Muscle layer of duodenum (tissue), 2 donors: ENCODE measurements at regions not wholly inside any gene's neighbourhood (a gene's known extent, or its start where the extent isn't known, plus 50 kb on each side); places are given as distances from the start of the nearest gene placed in this dataset.
"Not testable (repeated sequence)": the region's sequence is repeated elsewhere in the genome, so short reads cannot be mapped to it uniquely, and the experiment has no call there.

ENCODE experiments used
- H3K27ac ChIP-seq: one replicate; pipeline ENCODE4 v1.7.0; 2013; ENCODE audit warnings: mild to moderate bottlenecking, low read length
- H3K27me3 ChIP-seq: one replicate; pipeline ENCODE4 v1.7.0; 2013; ENCODE audit warnings: low read depth, mild to moderate bottlenecking, control low read depth, low read length
- H3K36me3 ChIP-seq, 2 donors: one replicate each; pipeline ENCODE4 v1.7.0; 2013; ENCODE audit warnings: low read length in 2 of 2, control low read depth in 1 of 2, mild to moderate bottlenecking in 1 of 2; ENCODE audit not compliant: insufficient read depth in 2 of 2, control insufficient read depth in 1 of 2
- H3K4me1 ChIP-seq, 2 donors: one replicate each; pipeline ENCODE4 v1.7.0; 2013; ENCODE audit warnings: low read length in 2 of 2, mild to moderate bottlenecking in 2 of 2, control low read depth in 1 of 2, moderate library complexity in 1 of 2; ENCODE audit not compliant: insufficient read depth in 2 of 2, control insufficient read depth in 1 of 2
- H3K4me3 ChIP-seq, 2 donors: one replicate each; pipeline ENCODE4 v1.7.0; 2013; ENCODE audit warnings: low read length in 2 of 2, low read depth in 1 of 2, mild to moderate bottlenecking in 1 of 2
- H3K9me3 ChIP-seq, 2 donors: one replicate each; pipeline ENCODE4 v1.7.0; 2013; ENCODE audit warnings: low read length in 2 of 2, control low read depth in 1 of 2, mild to moderate bottlenecking in 1 of 2; ENCODE audit not compliant: control insufficient read depth in 1 of 2
- donor health status: healthy.

DNA sequence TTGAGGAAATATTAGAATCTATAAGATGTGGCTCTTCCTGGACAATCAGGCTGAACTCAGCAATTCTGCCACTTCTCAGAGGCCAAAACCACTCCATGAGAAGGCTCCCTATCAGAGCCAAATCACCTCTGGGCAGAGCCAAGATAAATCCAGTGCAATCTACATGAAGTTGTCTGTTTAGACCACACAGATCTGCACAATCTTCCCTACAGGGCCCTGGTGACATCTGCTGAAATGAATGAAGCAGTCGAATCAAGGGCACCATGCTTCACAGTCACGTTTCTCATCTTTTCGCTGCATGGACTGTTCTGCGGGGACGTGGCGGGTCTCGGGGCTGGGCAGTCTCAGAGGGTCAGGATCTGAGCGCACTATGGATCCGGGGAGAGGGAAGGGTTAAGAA lies 60.1 kb upstream of the CD93 start:
- H3K4me1 ChIP-seq: peaks cover 0 to 6% of the 10 kb centered on the region in 2 donors
- H3K9me3 ChIP-seq: no peaks in the 10 kb centered on the region
- no peaks in the 10 kb centered on the region for H3K36me3 ChIP-seq
- H3K27ac ChIP-seq: no peak overlapping the region
- H3K4me3 ChIP-seq: no peak overlapping the region
- no peaks in the 10 kb centered on the region for H3K27me3 ChIP-seq

DNA sequence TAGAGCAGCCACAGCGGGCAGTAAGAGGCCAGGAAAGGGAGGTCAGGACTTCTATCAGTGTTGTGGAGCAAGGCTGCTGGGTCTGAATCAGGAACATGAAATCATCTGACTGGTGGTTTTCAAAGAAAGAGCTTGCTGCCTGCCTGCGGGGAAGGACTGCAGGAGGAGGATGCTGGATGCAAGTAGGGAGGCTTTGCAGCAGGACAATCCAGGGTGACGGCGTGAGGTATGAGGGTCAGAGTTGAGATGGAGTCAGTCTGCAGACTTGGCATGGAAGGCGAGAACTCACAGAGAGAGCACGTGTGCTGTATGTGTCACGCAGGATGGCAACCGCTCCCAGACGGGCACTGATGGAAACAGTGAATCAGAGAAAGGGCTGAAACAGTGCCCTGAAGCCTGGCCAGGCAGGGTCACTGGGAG lies 59.2 kb upstream of the CD93 start:
- Histone ChIP-seq H3K27me3 (no peaks in the 10 kb centered on the region), H3K27ac (no peak overlapping the region), H3K4me3 (no peak overlapping the region), H3K9me3 (no peaks in the 10 kb centered on the region), H3K4me1 (peaks cover 0 to 6% of the 10 kb centered on the region in 2 donors), H3K36me3 (no peaks in the 10 kb centered on the region)

DNA sequence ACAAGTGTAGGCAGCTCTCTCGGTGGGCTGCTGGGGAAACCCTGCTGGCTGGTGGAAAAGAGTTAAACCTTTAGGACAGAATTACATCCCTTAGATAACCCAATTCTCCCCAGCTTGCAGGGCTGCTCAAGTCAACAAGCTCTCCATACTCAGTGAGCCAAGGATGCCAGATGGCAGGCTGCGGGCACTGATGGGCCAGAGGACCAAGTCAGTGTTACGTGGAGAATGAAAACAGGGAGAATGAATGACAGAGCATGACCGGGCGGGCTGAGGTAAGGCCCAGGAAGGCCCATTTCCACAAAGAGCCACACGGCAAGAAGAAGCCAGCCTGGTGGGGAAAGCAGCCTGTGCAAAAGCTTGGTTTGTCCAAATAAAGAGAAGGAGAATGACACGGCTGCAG lies 58.7 kb upstream of the CD93 start:
- Histone ChIP-seq H3K27ac (no peak overlapping the region), H3K4me3 (no peak overlapping the region), H3K9me3 (no peaks in the 10 kb centered on the region), H3K36me3 (no peaks in the 10 kb centered on the region), H3K27me3 (no peaks in the 10 kb centered on the region), H3K4me1 (peaks cover 0 to 6% of the 10 kb centered on the region in 2 donors)

DNA sequence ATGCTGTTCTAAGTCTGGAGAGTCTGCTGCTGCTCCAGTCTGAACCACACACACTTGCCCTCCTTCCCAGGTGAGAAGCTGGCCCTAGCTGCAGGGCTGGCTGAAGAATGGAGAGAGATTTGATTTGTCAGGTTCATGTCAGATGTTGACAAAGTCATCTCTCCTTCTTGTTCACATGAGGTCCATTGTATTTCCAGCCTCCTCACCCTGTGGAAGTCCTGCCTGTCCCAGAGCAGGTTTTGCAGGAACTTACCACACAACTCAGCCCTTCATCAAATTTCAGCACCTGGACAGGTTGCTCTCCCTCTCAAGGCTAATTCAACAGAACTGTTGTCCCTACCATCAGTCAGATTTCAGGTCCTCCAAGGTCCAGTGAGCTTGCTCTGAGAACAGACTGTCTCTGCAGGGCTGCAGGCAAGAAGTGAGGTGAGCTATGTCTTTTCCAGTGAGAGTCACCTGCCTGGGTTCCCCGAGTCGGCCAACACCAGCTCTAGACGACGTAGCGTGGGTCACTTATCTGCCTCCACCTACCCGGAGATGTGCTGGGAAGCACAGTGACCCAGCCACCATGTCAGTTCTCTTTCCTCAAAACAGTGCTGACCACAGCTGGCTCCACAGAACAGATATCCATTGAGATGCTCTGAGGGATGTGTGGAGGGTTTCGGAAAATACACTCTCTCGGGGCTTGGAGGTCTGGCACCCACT lies 58.0 kb upstream of the CD93 start:
- Histone ChIP-seq H3K9me3 (no peaks in the 10 kb centered on the region), H3K36me3 (no peaks in the 10 kb centered on the region), H3K27me3 (no peaks in the 10 kb centered on the region), H3K4me1 (peaks cover 0 to 6% of the 10 kb centered on the region in 2 donors), H3K4me3 (no peak overlapping the region), H3K27ac (no peak overlapping the region)

DNA sequence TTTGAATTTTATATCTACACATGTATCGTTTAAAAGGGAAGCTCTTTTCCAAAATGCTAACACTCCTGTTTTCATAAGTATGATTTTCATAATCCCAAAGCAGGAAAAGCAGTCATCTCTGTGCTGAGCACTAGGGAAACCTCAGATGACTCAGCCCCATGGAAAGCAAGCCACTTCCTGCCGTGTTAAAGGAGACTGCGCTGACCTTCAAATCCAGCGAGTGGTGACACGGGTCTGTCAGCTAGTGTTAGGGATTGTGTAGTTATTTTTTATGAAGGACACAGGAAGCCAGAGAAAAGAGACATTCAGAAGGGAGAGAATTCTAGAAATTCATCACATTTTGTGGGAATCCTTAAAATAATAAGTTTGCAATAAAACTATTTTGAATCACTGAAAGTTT lies 57.0 kb upstream of the CD93 start:
- peak overlapping the region; percentile 70 for H3K27ac ChIP-seq
- H3K36me3 ChIP-seq: no peaks in the 10 kb centered on the region
- H3K4me1 ChIP-seq: peaks cover 0 to 6% of the 10 kb centered on the region in 2 donors
- H3K9me3 ChIP-seq: no peaks in the 10 kb centered on the region
- H3K27me3 ChIP-seq: no peaks in the 10 kb centered on the region
- no peak overlapping the region for H3K4me3 ChIP-seq

DNA sequence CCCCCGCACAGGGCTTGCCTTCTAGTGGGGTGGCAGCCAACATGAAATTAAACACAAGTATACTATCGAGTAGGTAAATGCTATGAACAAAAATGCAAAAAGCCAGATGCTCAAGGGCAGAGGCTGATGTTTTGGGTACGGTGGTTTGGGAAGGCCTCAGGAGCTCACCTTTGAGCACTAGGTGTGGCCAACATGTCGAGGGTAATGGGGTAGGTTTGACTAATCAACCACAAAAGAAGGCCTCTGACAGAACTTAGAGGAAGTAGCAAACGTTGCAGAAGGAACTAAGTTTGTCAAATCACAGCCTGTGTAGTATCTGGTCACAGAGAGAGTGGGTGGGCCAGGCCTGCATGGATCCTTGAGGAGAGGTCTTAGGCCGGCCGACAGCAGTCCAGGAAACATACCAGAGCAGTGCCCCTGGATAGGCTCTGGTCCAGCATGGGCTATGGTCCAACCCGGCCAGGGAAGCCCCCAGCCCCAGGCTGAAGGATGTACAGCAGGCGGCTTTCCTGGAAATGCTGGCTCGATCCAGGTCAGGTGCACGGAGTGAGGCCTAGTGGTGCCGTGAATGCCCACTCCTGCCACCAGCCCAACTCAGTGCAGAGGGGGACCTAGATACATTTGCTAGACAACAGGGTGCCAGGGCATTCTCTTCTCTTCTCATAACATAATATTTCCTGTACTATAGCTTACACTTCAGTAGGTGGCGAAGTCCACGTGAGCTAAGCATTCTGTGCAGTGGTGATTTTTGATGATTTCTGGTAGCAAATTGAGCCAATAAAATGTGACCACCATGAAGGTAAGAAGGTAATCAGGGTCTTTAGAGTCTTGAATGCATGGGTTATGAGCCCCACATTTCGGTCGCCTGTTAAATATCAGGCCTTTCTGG lies 56.3 kb upstream of the CD93 start:
- Histone ChIP-seq H3K4me3 (no peak overlapping the region), H3K9me3 (no peaks in the 10 kb centered on the region), H3K27me3 (no peaks in the 10 kb centered on the region), H3K27ac (peak overlapping the region; percentile 70), H3K4me1 (peaks cover 0 to 1% of the 10 kb centered on the region in 2 donors), H3K36me3 (no peaks in the 10 kb centered on the region)

DNA sequence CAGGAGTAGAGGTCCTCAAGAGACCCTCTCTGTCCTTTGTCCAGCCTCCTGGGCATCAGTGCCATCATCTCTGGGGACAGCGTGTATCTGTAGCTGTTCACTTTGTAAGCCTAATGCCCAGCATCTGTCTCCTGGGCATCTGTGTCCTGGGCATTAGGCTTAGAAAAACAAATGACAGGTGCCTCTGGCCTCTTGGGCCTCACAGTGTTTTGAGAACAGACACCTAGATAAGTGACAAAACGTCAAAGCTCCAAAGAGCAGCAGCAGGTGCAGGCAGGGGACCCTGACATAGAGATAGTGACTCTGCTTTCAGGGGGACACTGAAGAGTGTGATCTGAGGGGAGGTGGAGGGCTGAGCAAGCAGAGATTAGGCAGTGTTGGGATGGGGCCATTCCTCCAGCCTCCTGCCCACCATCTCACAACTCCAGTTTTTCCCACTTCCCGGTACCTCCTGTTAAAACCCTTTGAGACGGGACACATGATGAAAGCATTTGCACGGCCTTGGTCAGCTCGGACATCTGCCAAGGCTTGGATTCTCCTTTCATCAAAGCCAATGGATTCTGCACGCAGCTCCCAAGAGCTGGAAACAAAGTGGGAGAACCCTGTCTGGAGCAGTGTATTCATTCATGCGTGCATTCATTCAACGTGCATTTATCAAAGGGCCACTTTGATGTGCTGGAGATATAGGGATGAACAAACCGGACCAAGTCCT lies 55.5 kb upstream of the CD93 start:
- peak overlapping the region; percentile 70 for H3K27ac ChIP-seq
- no peaks in the 10 kb centered on the region for H3K4me1 ChIP-seq
- no peaks in the 10 kb centered on the region for H3K36me3 ChIP-seq
- no peaks in the 10 kb centered on the region for H3K9me3 ChIP-seq
- H3K27me3 ChIP-seq: no peaks in the 10 kb centered on the region
- no peak overlapping the region for H3K4me3 ChIP-seq

DNA sequence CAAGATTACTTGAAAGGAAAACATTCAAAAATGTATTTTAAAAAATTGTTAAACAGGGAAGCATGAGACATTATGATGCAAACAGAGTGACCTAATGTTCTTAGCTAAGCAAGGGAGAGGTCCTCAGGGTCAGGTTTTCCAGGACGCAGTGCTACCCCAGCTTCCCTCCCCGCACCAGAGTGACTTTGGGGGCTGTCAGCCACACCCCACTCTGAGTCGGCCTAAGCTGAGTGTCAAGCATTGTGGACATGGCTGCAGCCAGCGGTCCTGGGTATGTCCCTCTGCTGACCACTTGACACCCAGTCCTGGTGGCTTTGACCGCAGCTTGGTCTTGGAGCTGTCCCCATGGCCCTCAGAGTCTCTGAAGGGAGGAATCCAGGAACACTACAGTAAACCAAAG lies 54.9 kb upstream of the CD93 start:
- H3K4me1 ChIP-seq: no peaks in the 10 kb centered on the region
- no peak overlapping the region for H3K27ac ChIP-seq
- no peaks in the 10 kb centered on the region for H3K27me3 ChIP-seq
- no peaks in the 10 kb centered on the region for H3K36me3 ChIP-seq
- no peaks in the 10 kb centered on the region for H3K9me3 ChIP-seq
- no peak overlapping the region for H3K4me3 ChIP-seq

DNA sequence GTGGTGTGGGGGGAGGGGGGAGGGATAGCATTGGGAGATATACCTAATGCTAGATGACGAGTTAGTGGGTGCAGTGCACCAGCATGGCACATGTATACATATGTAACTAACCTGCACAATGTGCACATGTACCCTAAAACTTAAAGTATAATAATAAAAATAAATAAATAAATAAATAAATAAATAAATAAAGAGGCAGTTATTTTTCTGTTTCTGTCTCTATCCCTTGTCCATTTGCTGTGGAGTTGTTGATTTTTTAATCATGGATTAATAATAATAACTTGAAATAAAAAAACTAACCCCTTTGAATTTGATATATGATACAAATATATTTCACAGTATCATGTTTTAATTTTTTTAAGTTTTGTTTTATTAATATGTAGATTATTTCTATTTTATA lies 53.9 kb upstream of the CD93 start:
- not testable (repeated sequence) for H3K27ac ChIP-seq, H3K27me3 ChIP-seq, H3K36me3 ChIP-seq, H3K4me3 ChIP-seq, H3K4me1 ChIP-seq, H3K9me3 ChIP-seq

DNA sequence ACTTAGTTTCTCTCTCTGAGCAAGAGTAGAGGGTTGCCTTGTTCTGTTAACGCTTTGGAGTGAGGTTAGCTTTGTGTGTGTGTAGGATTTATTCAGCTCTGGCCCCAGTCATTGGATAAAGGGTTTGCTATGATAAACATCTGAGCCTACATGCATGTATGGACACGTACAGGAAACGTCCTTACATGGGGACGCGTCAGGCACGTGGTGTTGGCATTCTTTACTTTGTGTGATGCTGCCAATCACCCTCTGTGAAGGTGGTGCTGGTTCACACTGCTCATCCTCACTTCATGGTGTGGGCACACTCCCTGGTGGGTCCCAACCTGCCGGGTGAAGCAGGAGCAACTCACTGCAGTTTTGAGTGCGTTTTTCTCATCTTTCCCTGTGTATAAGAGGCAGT lies 53.4 kb upstream of the CD93 start:
- no peaks in the 10 kb centered on the region for H3K4me1 ChIP-seq
- no peaks in the 10 kb centered on the region for H3K27me3 ChIP-seq
- H3K27ac ChIP-seq: no peak overlapping the region
- no peaks in the 10 kb centered on the region for H3K36me3 ChIP-seq
- H3K9me3 ChIP-seq: no peaks in the 10 kb centered on the region
- no peak overlapping the region for H3K4me3 ChIP-seq

DNA sequence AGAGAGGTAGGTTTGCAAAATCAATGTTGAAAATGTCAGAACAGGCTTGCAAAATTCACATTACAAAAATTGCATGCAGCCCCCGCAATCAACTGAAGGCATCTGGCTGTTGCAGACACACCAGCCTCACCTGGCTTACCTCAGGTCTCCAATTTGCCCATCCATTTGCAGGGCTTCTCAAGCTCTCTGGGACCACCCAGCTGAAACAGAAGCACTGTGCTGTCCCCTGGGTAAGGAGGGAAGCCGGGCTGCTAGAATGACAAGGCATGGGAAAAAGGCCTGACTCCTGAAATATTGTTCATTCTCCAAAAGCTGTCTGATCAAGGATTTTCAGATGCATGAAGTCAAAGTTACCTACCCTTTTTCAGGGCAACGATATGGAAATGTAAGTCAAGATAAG lies 52.6 kb upstream of the CD93 start:
- Histone ChIP-seq H3K36me3 (no peaks in the 10 kb centered on the region), H3K27me3 (no peaks in the 10 kb centered on the region), H3K27ac (no peak overlapping the region), H3K9me3 (no peaks in the 10 kb centered on the region), H3K4me3 (no peak overlapping the region), H3K4me1 (no peaks in the 10 kb centered on the region)
